HG02943 (cell line): ENCODE measurements at regions not wholly inside any gene's neighbourhood (a gene's known extent, or its start where the extent isn't known, plus 50 kb on each side); places are given as distances from the start of the nearest gene placed in this dataset.
"Not testable (repeated sequence)": the region's sequence is repeated elsewhere in the genome, so short reads cannot be mapped to it uniquely, and the experiment has no call there.

Experiments used
- ATAC-seq: cut with Tn5 transposase; IDR thresholded peaks from one replicate; pipeline ENCODE4 v1.9.1; 2021; ENCODE audit warnings: mild to moderate bottlenecking, low read depth, moderate library complexity; ENCODE audit not compliant: unreplicated experiment

DNA sequence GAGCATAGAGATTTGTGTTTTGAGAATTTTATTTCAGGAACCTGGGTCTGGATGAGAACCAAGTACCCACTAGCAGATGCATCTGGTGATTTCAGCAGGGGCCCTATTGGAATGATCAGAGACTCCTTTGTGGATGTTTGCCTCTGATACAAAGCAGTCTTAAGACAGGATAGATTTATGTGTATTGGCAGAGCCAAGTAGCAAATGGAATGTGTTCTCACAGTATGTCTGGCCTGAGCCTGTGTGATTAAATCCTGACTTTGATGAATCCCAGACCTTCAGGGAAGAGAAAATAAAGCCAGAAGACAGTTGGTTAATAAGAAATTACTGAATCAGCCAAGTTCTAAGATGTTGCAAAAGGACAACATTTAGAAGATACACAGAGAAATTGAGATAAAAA, 755.5 kb upstream of the SEMA6D start:
- no peak for ATAC-seq

DNA sequence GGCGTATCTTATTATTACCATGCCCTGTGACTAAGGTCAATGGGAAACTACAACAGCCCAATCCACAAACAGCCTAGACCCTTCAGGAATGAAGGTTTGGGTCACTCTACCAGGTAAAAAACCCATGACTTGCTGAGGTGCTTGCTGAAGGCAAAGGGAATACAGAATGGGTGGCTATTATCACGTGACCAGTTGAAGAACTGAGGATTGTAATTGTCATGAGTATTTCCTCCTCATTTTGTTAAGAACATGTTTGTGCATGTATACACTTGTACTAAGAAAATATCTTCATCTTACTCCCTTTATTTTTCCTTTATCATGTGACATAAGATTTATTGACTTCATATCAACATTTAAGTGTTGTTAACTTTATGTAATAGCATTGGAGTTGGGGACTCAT, 729.2 kb upstream of the SEMA6D start:
- ATAC-seq = not testable (repeated sequence)

GRCh38 chr15:46996359-46996758, 720.9 kb upstream of the SEMA6D start:
- no peak for ATAC-seq

- ATAC-seq = no peak
Measured at GRCh38 chr15:46997501-46997900, 719.8 kb upstream of the SEMA6D start.

DNA sequence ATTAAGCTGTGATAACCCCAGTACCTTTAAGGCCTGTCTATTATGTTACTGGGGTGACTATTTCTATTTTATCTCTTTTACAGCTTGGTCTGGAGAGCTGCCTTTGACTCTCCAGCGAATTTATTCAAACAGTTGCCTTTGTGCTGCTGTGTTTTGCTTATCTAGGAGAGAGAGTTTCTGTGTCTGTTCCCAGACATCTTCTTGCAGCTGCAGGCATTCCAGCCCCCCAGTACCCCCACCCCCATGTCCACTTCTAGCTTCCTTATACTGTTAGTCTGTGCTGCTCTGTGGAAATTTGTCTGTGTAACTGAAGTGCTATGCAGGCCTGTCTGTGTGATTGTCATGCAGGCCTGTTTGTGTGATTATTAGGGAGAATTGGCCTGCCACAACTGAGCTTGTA, 713.7 kb upstream of the SEMA6D start:
- ATAC-seq = no peak

DNA sequence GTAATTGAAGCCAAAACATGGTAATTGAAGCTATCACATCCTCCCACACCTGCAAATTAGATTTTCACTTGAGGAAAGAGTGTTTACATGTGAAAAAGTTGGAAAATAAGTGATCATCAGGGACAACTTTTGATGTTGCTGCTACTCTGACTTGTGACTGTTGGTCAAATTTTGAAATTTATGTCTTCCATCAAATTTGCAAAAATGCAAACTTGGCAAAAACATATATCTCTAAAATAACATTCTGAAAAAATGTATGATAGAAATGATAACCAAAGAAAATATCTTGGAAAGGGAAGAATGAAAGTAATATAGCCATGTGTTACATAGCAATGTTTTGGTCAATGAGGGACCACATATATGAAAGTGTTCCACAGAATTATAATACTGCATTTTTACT, 703.9 kb upstream of the SEMA6D start:
- ATAC-seq = no peak

DNA sequence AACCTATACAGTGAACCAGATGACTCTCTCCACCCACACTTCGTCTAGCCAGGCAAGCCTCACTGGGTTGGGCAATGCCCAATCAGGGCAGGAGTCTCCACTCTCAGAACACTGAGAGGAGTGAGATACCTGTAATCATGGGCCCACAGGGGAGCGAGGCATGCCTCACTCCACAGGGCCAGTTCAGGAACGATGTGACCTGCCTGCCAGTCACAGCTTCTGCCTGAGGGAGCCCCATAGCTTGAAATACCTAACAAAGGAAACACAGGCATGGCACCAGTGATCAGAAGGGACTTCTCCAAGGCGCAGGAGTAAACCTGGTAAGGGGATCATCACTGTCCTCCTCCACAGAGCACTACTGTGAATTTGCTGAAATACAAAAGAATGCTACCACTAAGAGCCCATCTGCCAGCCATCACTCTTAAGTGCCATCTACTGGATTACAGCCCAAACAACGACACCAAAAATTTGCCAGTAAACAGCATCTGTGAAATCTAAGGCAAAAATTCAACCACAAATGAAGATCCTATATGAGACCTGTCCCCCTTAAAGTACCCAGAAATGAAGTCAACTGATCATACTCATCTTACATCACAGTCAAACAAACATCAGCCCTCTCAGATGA, 689.9 kb upstream of the SEMA6D start:
- no peak for ATAC-seq

DNA sequence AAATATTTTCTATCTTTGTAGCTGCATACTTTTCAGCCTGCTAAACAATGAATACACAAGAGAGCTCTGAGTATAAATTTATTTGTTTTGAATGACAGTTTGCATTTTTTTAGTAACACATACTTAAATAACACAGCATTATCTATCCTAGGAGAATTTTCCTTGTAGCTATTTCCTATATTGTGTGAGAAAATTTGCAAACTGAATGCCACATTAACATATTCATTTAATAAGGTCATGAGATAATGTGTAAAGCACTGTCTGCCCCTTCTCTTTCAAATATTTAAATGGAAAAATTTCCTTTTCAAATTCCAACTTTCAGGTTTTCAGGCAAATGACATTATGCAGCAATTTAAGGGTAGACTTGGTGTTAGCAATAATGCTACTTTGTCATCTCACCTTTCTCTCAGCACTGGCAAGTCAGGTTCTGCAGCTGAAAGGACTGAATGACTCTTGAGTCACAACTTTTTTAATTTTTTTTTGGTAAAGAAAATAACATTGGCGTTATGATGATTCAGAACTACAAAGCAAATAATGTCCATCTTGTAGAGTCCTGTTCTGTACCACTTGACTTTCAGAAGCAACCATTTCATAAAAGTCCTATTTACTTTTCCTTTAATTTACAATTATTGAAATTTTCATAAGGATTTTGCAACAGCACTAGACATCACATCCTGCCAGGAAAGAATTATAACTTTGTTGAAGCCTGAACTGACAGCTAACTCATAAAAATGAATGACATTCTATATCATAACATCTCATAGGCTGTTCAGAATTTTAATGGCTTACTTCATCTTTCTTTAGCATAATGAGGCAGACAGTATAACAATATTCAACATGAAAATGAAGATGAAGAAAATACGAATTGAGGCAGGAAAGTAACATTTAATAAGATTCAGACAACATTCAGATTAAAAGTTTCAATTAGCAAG, 681.6 kb upstream of the SEMA6D start:
- no peak for ATAC-seq

GRCh38 chr15:47037003-47037402, 680.3 kb upstream of the SEMA6D start:
- no peak for ATAC-seq

DNA sequence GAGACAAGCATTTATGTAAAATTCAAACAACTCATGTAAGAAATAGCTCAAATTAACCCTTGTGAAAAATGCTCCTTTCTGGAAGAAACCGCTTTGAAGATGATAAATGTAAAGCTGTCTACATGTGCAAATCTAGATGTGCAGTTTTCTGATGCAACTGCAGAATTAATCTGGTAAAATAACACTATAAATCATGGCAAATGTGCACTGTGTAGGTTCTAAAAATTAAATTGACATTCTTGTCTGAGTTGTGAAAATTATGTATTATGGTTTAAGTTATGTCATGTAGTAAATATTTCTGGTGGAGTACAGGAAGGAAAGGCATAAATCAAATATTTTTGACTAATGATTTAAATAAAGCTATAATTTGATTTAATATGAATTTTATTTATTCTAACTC, 678.1 kb upstream of the SEMA6D start:
- no peak for ATAC-seq

GRCh38 chr15:47041301-47041700, 676.0 kb upstream of the SEMA6D start:
- no peak for ATAC-seq

- not testable (repeated sequence) for ATAC-seq
Measured at GRCh38 chr15:47047981-47048380, 669.3 kb upstream of the SEMA6D start.

DNA sequence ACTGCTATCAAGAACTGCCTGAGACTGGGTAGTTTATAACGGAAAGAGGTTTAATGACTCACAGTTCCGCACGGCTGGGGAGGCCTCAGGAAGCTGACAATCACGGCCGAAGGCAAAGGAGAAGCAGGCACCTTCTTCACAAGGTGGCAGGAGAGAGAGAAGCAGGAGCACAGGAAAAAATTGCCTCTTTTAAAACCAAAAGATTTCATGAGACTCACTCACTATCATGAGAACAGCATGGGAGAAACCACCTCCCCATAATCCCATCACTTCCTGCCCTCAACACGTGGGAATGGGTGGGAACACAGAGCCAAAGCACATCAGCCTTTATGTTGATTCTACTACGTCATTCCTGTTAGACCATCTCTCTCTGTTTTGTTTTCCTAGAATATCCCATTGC, 650.9 kb upstream of the SEMA6D start:
- no peak for ATAC-seq

GRCh38 chr15:47077846-47078245, 639.5 kb upstream of the SEMA6D start:
- ATAC-seq = not testable (repeated sequence)

GRCh38 chr15:47095833-47096232, 621.5 kb upstream of the SEMA6D start:
- ATAC-seq = no peak

DNA sequence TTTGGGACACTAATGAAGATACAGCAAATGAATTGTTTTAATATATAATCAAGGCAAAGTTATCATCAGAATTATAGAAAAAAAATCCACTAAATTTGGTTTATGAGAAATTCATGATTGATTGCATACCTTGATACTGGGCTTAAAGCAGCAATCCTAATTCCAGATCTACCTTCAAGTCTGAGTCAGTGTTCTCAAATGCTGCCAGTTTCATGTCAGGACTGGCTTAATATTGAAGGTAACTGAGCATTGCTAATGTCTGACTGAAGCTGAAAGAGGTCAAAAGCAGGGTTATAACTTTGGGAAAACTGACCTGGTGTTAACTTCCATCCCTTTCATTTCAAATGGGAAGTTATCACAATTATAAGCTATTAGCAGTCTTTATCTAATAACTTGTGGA, 618.8 kb upstream of the SEMA6D start:
- ATAC-seq = not testable (repeated sequence)

DNA sequence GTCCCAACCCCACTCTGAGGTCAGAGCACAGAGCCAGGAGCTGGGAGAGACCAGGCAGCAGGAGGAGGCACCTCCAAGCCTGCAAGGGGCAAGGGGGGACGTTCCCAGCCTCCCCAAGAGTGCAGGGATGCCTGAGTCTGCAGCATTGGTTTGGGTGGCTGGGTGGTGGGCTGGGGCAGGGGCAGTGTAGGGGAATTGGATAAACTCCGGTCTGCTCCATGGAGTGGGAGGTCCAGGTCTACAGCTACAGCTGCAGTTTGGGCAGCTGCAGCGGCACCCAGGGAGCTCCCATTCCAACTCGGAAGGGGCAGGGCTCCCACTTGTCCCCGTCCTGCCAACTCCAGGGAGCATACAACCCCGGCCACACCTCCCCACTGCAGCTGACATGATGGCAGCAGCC, 617.5 kb upstream of the SEMA6D start:
- ATAC-seq = not testable (repeated sequence)

DNA sequence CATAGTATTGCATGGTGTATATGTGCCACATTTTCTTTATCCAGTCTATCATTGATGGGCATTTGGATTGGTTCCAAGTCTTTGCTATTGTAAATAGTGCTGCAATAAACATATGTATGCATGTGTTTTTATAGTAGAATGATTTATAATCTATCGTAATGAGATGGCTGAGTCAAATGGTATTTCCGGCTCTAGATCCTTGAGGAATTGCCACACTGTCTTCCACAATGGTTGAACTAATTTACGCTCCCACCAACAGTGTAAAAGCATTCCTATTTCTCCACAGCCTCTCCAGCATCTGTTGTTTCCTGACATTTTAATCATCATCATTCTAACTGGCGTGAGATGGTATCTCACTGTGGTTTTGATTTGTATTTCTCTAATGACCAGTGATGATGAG, 608.5 kb upstream of the SEMA6D start:
- not testable (repeated sequence) for ATAC-seq

- no peak for ATAC-seq
Measured at GRCh38 chr15:47116698-47117097, 600.6 kb upstream of the SEMA6D start.

GRCh38 chr15:47119349-47119748, 598.0 kb upstream of the SEMA6D start:
- ATAC-seq = no peak

GRCh38 chr15:47124430-47125102, 592.7 kb upstream of the SEMA6D start:
- ATAC-seq = no peak
